IPS DF 6.9 (cell line): ENCODE measurements at regions not wholly inside any gene's neighbourhood (a gene's known extent, or its start where the extent isn't known, plus 50 kb on each side); places are given as distances from the start of the nearest gene placed in this dataset.

Experiments used
- DNase-seq: peaks from one replicate; pipeline ENCODE4 v3.0.0-alpha.2; 2013; ENCODE audit warnings: low read depth, low spot score
- H3K27ac ChIP-seq: one replicate; pipeline ENCODE4 v1.5.1; 2013; ENCODE audit warnings: low read length, control low read depth
- H3K27me3 ChIP-seq: 2 replicates; pipeline ENCODE4 v1.6.1; 2013; ENCODE audit warnings: mild to moderate bottlenecking, low read length; ENCODE audit not compliant: control insufficient read depth, insufficient read depth
- H3K36me3 ChIP-seq: 2 replicates; pipeline ENCODE4 v1.6.1; 2013; ENCODE audit warnings: low read length; ENCODE audit not compliant: control insufficient read depth, insufficient read depth
- H3K4me1 ChIP-seq: 2 replicates; pipeline ENCODE4 v1.6.1; 2013; ENCODE audit warnings: low read length; ENCODE audit not compliant: control insufficient read depth, insufficient read depth
- H3K4me3 ChIP-seq: 2 replicates; pipeline ENCODE4 v1.5.1; 2013; ENCODE audit warnings: mild to moderate bottlenecking, low read length
- H3K9me3 ChIP-seq: 2 replicates; pipeline ENCODE4 v1.6.1; 2013; ENCODE audit warnings: low read length, inconsistent platforms; ENCODE audit not compliant: control insufficient read depth, insufficient read depth
- WGBS: extraction: QIAGEN DNeasy Blood & Tissue Kit; methylation state at CpG from one replicate; pipeline ENCODE4 v1.1.7; 2013; ENCODE audit warnings: mixed read lengths, missing lambda C conversion rate; ENCODE audit not compliant: insufficient read length, insufficient coverage; 5-methylcytosine and 5-hydroxymethylcytosine counted together

GRCh38 chr6:97449444-97449966 is 166.5 kb upstream of the MMS22L start:
- H3K4me3 ChIP-seq = no peak overlapping the region
- no peak for DNase-seq
- no peaks in the 10 kb centered on the region for H3K9me3 ChIP-seq
- WGBS = no CpG with 5 or more reads among the region's 2 CpGs
- no peaks in the 10 kb centered on the region for H3K27me3 ChIP-seq
- no peaks in the 10 kb centered on the region for H3K36me3 ChIP-seq
- H3K27ac ChIP-seq = no peak overlapping the region
- no peaks in the 10 kb centered on the region for H3K4me1 ChIP-seq

GRCh38 chr6:97450087-97450486 is 167.1 kb upstream of the MMS22L start:
- Histone ChIP-seq H3K36me3 (no peaks in the 10 kb centered on the region), H3K27me3 (no peaks in the 10 kb centered on the region), H3K4me1 (no peaks in the 10 kb centered on the region), H3K27ac (no peak overlapping the region), H3K9me3 (no peaks in the 10 kb centered on the region), H3K4me3 (no peak overlapping the region)
- no peak for DNase-seq
- WGBS = no CpG with 5 or more reads among the region's 3 CpGs

DNA sequence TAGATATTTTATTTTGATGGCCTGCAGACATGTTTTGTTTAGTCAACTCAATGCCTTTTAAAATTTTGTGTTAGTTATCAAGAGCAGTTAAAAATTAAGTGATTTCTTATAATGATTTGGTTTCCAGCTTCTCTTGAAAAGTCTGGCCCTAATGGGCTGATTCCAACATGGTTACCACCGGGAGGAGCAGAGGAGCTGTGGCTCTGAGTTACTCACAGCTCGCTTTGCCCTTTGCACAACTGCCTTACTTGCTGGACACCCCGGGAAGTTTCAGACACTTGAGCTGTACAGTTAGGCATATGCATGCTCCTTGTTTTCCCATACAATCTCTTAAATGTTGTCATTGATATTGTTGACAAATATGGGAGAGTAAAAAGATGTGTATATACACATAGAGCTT is 173.1 kb upstream of the MMS22L start:
- Histone ChIP-seq H3K27me3 (no peaks in the 10 kb centered on the region), H3K4me3 (no peak overlapping the region), H3K9me3 (no peaks in the 10 kb centered on the region), H3K36me3 (no peaks in the 10 kb centered on the region), H3K27ac (no peak overlapping the region), H3K4me1 (no peaks in the 10 kb centered on the region)
- DNase-seq = no peak
- no CpG with 5 or more reads among the region's 3 CpGs for WGBS

GRCh38 chr6:97459535-97459934 is 176.5 kb upstream of the MMS22L start:
- Histone ChIP-seq H3K27ac (no peak overlapping the region), H3K4me3 (no peak overlapping the region), H3K27me3 (no peaks in the 10 kb centered on the region), H3K36me3 (no peaks in the 10 kb centered on the region), H3K4me1 (no peaks in the 10 kb centered on the region), H3K9me3 (no peaks in the 10 kb centered on the region)
- no peak for DNase-seq
- WGBS = no CpG with 5 or more reads among the region's 3 CpGs

GRCh38 chr6:97459986-97460385 is 177.0 kb upstream of the MMS22L start:
- Histone ChIP-seq H3K9me3 (no peaks in the 10 kb centered on the region), H3K4me3 (no peak overlapping the region), H3K27me3 (no peaks in the 10 kb centered on the region), H3K27ac (no peak overlapping the region), H3K36me3 (no peaks in the 10 kb centered on the region), H3K4me1 (no peaks in the 10 kb centered on the region)
- no peak for DNase-seq
- no CpG with 5 or more reads among the region's 1 CpG for WGBS

GRCh38 chr6:97460394-97461080 is 177.5 kb upstream of the MMS22L start:
- WGBS = no CpG with 5 or more reads among the region's 7 CpGs
- no peaks in the 10 kb centered on the region for H3K4me1 ChIP-seq
- no peak for DNase-seq

GRCh38 chr6:97461218-97461617 is 178.2 kb upstream of the MMS22L start:
- no CpG with 5 or more reads among the region's 3 CpGs for WGBS
- H3K4me3 ChIP-seq = no peak overlapping the region
- no peak for DNase-seq
- no peaks in the 10 kb centered on the region for H3K27me3 ChIP-seq
- no peaks in the 10 kb centered on the region for H3K4me1 ChIP-seq
- no peaks in the 10 kb centered on the region for H3K9me3 ChIP-seq
- no peak overlapping the region for H3K27ac ChIP-seq
- H3K36me3 ChIP-seq = no peaks in the 10 kb centered on the region

More at GRCh38 chr6:97460394-97461080, 177.5 kb upstream of the MMS22L start:
- no peaks in the 10 kb centered on the region for H3K9me3 ChIP-seq
- H3K4me3 ChIP-seq = no peak overlapping the region
- no peaks in the 10 kb centered on the region for H3K36me3 ChIP-seq
- no peaks in the 10 kb centered on the region for H3K27me3 ChIP-seq
- H3K27ac ChIP-seq = no peak overlapping the region

GRCh38 chr6:97462031-97462430 is 179.0 kb upstream of the MMS22L start:
- no peak overlapping the region for H3K27ac ChIP-seq
- no CpG with 5 or more reads among the region's 3 CpGs for WGBS
- no peaks in the 10 kb centered on the region for H3K4me1 ChIP-seq
- no peaks in the 10 kb centered on the region for H3K9me3 ChIP-seq
- H3K27me3 ChIP-seq = no peaks in the 10 kb centered on the region
- H3K4me3 ChIP-seq = no peak overlapping the region
- no peak for DNase-seq
- H3K36me3 ChIP-seq = no peaks in the 10 kb centered on the region

DNA sequence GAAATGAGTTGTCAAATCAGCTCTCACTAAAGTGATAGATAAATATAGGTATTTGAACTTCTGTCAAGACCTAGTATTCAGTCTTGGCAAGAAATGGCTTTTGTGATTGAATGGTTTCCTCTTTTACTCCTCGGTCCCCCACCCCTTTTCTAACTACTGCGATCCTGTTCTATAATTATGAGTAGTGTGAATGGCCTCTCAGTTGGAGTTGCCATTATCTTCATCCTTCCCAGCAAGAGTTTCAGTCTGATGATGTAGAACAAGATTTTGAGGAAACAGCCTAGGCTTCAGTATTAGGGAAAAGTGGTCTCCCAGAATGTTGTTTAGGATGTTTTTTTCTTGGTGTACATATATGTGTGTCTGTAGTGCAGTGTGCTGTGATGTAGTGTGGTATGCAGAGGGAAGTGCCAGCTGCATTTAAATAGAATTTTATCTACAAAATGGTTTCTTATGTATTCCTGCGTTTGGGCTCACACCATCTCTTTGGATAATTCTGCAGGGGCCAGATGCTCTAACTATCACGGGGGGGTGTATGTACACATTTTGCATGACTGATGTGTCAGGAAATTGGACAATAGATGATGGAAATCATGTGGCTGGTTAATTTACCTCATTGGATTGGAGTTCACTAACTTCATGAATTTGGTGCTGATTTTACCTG is 180.1 kb upstream of the MMS22L start:
- Histone ChIP-seq H3K27me3 (no peaks in the 10 kb centered on the region), H3K27ac (no peak overlapping the region), H3K9me3 (no peaks in the 10 kb centered on the region), H3K4me3 (no peak overlapping the region), H3K4me1 (no peaks in the 10 kb centered on the region), H3K36me3 (no peaks in the 10 kb centered on the region)
- no CpG with 5 or more reads among the region's 4 CpGs for WGBS
- DNase-seq = no peak

GRCh38 chr6:97465877-97466561 is 183.0 kb upstream of the MMS22L start:
- no CpG with 5 or more reads among the region's 6 CpGs for WGBS
- H3K4me3 ChIP-seq = no peak overlapping the region
- no peak for DNase-seq
- no peaks in the 10 kb centered on the region for H3K9me3 ChIP-seq
- H3K27ac ChIP-seq = no peak overlapping the region
- H3K4me1 ChIP-seq = no peaks in the 10 kb centered on the region
- H3K27me3 ChIP-seq = no peaks in the 10 kb centered on the region
- H3K36me3 ChIP-seq = no peaks in the 10 kb centered on the region
